Neural progenitor cell (in vitro differentiated cells): ENCODE measurements at regions not wholly inside any gene's neighbourhood (a gene's known extent, or its start where the extent isn't known, plus 50 kb on each side); places are given as distances from the start of the nearest gene placed in this dataset.

Experiments used
- EZH2 ChIP-seq: fragments of 200-600 bp; sonication (generic); IDR thresholded peaks from 2 replicates; pipeline ENCODE4 v1.6.1; 2017; ENCODE audit warnings: antibody characterized with exemption, mild to moderate bottlenecking, moderate library complexity
- TF ChIP-seq, protein P1 (sequence below): fragments of 200-600 bp; sonication (generic); IDR thresholded peaks from 2 replicates; pipeline ENCODE4 v1.5.1; 2017; ENCODE audit warnings: antibody characterized with exemption, mild to moderate bottlenecking

DNA sequence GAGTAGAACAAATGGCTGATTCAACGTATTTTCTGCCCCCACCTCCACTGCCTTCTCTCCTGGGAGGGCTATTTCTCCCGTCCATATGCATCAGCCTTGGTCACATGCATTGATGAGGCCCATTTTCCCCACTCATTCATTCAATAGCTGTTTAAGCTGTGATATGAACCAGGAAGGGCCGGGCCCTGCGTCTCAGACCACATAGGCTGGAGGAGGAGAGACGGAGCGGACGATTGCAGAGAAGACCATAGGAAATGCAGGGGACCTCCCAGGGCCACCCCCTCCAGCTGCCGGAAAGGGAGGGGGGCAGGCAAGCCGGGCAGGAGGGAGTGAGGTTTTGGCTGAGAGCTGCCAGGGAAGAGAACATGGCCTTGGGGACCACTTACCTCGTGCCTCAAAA, 104.4 kb upstream of the TMEM132D start:
- TF ChIP-seq, protein P1, sequence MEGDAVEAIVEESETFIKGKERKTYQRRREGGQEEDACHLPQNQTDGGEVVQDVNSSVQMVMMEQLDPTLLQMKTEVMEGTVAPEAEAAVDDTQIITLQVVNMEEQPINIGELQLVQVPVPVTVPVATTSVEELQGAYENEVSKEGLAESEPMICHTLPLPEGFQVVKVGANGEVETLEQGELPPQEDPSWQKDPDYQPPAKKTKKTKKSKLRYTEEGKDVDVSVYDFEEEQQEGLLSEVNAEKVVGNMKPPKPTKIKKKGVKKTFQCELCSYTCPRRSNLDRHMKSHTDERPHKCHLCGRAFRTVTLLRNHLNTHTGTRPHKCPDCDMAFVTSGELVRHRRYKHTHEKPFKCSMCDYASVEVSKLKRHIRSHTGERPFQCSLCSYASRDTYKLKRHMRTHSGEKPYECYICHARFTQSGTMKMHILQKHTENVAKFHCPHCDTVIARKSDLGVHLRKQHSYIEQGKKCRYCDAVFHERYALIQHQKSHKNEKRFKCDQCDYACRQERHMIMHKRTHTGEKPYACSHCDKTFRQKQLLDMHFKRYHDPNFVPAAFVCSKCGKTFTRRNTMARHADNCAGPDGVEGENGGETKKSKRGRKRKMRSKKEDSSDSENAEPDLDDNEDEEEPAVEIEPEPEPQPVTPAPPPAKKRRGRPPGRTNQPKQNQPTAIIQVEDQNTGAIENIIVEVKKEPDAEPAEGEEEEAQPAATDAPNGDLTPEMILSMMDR = no peak
- no peak for TF ChIP-seq EZH2
